Globus pallidus (tissue), 1 donor: ENCODE measurements at regions not wholly inside any gene's neighbourhood (a gene's known extent, or its start where the extent isn't known, plus 50 kb on each side); places are given as distances from the start of the nearest gene placed in this dataset.
"Not testable (repeated sequence)": the region's sequence is repeated elsewhere in the genome, so short reads cannot be mapped to it uniquely, and the experiment has no call there.

Source experiments
- DNase-seq: peaks from one replicate; pipeline ENCODE4 v3.0.0-alpha.2; 2015; ENCODE audit warnings: low spot score

DNA sequence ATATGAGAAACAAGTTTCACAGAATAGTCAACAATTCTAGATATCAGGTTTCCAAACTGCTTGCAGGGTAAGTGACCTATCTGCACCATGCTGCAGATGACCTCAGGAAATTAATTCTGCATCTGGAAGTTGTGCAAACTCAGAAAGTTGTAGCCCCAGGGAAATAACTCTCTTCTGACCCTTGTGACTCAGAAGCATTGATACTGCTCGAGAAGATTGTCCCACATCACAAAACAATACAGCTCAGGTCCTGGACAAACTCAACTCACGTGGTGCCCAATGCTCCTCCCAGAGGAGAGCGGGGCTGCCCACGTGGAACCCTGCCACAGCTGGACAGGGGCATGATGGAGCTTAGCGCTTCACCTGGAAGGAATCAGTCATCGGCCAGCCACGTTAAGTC, 221.9 kb upstream of the LRRC61 start:
- not testable (repeated sequence) for DNase-seq

- DNase-seq = not testable (repeated sequence)
Measured at GRCh38 chr7:150107283-150107682, 215.9 kb upstream of the LRRC61 start.

GRCh38 chr7:150110375-150110820, 212.8 kb upstream of the LRRC61 start:
- DNase-seq = not testable (repeated sequence)

- not testable (repeated sequence) for DNase-seq
Measured at GRCh38 chr7:150110882-150111281, 212.3 kb upstream of the LRRC61 start.

- DNase-seq = not testable (repeated sequence)
Measured at GRCh38 chr7:150111373-150112139, 211.6 kb upstream of the LRRC61 start.

- DNase-seq = not testable (repeated sequence)
Measured at GRCh38 chr7:150113301-150113700, 209.9 kb upstream of the LRRC61 start.

GRCh38 chr7:150114591-150114990, 208.6 kb upstream of the LRRC61 start:
- not testable (repeated sequence) for DNase-seq

GRCh38 chr7:150119966-150120365, 203.2 kb upstream of the LRRC61 start:
- DNase-seq = not testable (repeated sequence)

DNA sequence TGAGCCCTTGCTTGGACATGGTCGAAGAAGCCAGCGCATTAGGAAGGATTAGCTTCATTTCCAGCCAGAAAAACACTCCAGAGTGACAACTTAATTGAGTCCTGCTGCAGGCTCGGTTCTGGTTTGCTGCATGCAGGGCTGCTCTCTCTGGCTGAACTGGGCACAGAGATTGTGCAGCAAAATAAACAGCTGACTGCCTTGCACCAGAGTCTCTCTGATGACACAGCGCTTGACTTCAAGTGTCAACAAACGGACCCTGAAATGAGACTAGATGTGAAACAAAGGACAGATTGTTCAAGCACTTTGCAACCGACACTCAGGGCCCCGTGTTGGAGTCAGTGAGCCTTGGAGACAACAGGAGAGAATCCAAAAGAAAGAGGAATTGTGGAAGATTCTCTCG, 197.3 kb upstream of the LRRC61 start:
- DNase-seq = peak; percentile 69

DNA sequence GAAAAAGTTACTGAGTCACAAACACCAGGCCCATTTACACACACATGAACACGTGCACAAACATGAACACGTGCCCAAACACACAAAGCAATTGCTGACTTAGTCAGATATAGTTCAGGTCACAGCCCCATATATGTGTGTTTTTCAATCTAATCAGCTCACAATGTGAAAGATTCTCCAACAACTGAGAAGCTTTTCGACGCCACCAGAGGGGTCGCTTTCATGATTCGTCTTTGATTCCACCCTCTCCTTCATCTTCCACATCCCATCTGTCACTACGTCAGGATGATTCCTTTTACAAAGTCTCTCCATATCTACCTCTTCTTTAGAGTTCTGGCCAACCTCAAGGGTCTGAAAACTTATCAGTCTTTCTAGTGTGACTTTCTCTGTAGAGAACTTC, 188.7 kb upstream of the LRRC61 start:
- DNase-seq = not testable (repeated sequence)

DNA sequence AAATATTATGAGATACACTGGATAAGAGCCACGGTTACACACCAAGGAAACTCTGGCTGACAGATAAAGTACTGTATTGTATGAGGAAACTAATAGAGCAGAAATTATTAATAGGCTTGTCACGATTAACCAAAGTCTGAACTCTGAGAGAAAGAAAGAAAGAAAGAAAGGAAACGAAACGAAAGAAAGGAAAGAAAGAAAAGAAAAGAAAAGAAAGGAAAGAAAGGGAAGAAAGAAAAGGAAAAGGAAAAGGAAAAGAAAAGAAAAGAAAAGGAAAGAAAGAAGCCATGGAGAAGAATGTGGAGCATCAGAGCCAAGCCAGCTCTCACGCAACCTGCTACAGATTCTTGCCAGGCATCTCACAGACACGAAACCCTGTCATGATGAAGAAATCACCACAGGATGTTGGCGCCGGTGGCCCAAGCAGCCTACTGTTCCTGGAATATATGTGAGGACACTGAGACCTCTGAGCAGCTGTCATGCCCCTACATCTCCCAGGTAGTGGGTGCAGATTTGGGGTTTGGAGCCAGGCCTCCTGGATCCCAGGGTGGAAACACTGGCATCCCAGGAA, 187.4 kb upstream of the LRRC61 start:
- not testable (repeated sequence) for DNase-seq

DNA sequence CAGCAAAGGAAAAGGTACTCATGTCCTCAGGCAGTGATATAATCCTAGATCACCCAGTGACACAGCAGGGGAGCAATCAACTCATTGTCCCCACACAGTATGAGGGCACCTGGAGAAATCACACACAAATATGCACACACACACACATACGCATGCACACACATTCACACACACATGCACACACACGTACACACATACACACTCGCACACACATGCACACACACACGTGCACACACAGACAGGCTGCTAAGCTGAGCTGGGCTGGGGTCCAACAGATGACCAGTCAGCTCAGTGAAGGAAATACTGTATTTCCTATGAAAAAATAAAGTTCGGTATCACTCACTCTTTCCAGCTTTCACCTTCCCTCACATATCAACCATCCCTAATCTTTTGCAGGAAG, 183.3 kb upstream of the LRRC61 start:
- not testable (repeated sequence) for DNase-seq

DNA sequence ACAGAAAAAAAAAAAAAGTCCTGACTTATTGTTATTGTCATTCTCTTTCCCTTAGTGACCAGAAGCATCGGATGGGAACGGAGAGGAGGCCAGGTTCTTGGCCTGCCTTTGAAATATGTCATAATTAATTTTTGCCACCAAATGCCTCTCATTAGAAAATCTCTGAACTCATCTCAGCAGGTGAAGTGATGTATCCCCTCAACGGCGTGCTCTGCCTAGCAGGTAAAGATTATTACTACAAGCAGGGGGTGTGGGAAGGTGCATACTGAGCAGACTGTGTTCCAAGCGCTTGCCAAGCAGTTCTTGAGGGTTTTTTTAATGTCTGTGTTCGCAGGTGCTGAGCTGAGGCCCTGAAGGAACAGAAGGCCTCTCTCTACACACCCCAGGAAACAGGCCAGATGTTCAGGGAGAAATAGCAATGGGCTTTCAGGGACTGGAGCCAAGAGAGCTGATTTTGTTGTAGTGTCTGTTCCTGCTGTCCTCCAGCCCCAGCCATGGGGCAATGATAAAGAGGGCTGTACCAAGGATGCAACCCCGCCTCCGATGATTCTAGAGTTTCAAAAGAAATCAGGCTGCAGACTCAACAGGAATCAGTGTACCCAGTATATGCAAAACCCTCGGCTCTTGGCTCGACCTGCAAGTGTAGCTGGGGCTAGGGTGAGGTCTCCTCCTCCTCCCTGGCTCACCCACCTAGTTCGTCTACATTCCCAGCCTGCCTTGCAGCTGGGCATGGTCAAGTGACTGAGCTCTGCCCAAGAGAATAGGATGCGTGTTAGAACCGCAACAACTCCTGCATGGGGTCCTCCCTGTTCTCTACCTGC, 181.4 kb upstream of the LRRC61 start:
- DNase-seq = not testable (repeated sequence)

DNA sequence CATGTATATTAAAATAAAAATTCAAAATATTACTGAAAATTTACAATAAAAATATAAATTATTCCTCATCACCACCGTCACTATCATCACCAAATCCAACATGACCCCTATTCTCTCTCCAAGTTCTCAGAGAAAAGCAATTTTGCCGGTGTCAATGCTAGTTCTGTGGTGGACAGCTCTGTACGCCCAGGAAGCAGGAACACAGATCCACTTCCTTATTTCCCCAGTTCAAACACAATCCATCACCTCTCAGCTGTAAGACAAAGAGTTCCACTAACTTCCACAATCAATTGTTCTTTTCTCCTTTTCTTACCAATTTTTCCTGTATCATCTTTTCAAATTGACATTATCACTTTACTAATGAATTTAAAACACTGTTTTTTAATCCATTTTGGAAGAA, 177.0 kb upstream of the LRRC61 start:
- not testable (repeated sequence) for DNase-seq

DNA sequence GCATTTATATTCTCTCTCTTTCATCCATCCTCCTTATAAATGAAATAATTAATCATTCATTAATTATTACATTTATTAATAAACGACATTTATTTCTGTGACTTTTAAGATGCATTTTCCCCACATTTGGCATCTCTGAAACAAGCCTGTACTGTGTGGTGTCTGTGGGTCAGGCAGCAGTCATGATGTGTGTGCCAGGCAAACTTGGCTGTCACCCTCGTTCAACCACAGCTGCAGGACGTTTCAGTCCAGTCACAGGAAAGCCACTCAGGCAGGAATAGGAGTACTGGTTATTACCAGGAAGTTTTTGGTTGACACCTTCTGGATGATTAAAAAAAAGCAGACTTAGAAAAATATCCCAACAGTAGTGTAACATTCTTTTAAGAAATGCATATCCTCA, 175.6 kb upstream of the LRRC61 start:
- DNase-seq = peak; percentile 20

DNA sequence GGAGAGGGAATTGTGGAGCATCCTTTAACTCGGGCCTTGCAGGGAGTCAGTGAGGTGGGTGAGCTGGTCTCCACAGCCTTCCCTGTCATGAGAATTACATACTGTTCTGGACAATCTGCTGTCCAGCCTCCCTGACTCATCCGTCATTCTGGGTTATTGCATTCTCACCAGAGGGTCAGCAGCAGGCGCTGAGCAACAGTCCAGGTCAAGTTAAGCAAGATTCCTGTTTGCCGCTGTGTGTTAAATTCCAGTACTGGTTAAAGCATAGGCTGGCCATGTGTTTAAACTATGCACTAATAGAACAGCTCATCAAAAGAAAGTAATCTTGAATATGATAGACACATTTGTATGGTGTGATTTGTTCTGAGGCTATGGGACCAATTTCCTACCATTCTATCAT, 167.1 kb upstream of the LRRC61 start:
- DNase-seq = not testable (repeated sequence)

DNA sequence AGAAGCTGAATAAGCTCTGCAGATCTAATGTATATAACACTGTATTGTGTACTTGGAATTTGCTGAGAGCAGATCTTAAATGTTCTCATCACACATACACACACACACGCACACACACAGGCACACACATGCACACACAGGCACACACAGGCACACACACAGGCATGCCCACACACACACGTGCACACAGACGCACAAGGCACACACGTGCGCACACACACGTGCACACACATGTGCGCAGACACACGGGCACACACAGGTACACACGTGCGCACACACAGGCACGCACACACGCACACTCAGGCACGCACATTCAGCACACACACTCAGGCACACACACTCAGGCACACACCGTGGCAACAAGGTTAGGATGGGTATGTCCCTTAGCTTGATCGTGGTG, 164.5 kb upstream of the LRRC61 start:
- DNase-seq = not testable (repeated sequence)

- DNase-seq = not testable (repeated sequence)
Measured at GRCh38 chr7:150169515-150169914, 153.6 kb upstream of the LRRC61 start.

GRCh38 chr7:150169943-150170490, 153.1 kb upstream of the LRRC61 start:
- not testable (repeated sequence) for DNase-seq

- not testable (repeated sequence) for DNase-seq
Measured at GRCh38 chr7:150183602-150184001, 139.6 kb upstream of the LRRC61 start.

DNA sequence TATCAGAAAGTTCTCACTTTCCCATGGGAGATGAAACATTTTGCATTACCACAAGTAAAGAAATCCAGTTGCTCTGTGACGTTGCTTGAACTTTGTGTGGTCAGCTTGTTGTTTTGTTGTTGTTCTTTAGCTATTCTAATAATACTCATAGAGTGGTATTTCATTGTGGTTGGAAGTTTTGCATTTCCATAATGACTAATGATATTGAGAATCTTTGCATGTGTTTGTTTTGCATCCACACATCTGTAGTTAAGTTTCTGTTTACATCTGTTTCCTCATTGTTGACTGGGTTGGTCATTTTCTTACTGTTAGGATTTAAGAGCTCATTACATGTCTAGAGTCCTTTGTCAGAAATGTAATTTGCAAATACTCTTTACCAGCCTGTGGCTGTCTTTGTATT, 133.2 kb upstream of the LRRC61 start:
- DNase-seq = not testable (repeated sequence)

DNA sequence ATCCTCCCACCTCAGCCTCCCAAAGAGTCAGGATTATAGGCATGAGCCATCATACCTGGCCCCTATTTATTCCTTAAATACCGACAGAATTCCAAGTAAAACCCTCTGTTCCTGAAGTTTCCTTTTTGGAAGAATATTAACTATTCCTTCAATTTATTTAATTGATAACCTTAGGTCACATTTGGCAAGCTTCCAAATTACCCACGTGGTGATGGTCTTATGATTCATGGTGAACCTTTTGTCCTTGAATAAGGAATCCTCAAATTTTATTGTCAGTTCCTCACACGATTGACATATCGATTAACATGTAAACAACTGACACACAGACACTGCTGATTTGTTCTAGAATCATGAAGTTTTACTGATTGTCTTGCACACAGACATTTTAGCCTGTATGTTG, 130.6 kb upstream of the LRRC61 start:
- DNase-seq = not testable (repeated sequence)
